DOHH2 (cell line): ENCODE measurements at regions not wholly inside any gene's neighbourhood (a gene's known extent, or its start where the extent isn't known, plus 50 kb on each side); places are given as distances from the start of the nearest gene placed in this dataset.

Experiments used
- EZH2phosphoT487 ChIP-seq: fragments of 200-600 bp; sonication (generic); IDR thresholded peaks from 2 replicates; pipeline ENCODE4 v1.6.1; 2017; ENCODE audit warnings: borderline replicate concordance, mild to moderate bottlenecking, antibody characterized with exemption, low read length, moderate library complexity, mixed read lengths
- TF ChIP-seq, protein P1 (sequence below): fragments of 200-600 bp; sonication (generic); IDR thresholded peaks from one replicate; pipeline ENCODE4 v1.5.1; 2014; ENCODE audit warnings: antibody characterized with exemption, mild to moderate bottlenecking, low read depth, low read length; ENCODE audit not compliant: poor library complexity, severe bottlenecking

GRCh38 chr11:95668131-95668530 is 121.5 kb downstream of the FAM76B start:
- TF ChIP-seq, protein P1, sequence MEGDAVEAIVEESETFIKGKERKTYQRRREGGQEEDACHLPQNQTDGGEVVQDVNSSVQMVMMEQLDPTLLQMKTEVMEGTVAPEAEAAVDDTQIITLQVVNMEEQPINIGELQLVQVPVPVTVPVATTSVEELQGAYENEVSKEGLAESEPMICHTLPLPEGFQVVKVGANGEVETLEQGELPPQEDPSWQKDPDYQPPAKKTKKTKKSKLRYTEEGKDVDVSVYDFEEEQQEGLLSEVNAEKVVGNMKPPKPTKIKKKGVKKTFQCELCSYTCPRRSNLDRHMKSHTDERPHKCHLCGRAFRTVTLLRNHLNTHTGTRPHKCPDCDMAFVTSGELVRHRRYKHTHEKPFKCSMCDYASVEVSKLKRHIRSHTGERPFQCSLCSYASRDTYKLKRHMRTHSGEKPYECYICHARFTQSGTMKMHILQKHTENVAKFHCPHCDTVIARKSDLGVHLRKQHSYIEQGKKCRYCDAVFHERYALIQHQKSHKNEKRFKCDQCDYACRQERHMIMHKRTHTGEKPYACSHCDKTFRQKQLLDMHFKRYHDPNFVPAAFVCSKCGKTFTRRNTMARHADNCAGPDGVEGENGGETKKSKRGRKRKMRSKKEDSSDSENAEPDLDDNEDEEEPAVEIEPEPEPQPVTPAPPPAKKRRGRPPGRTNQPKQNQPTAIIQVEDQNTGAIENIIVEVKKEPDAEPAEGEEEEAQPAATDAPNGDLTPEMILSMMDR, result no peak
- no peak for TF ChIP-seq EZH2phosphoT487
